Cerebellar cortex (tissue), 1 donor: ENCODE measurements at regions not wholly inside any gene's neighbourhood (a gene's known extent, or its start where the extent isn't known, plus 50 kb on each side); places are given as distances from the start of the nearest gene placed in this dataset.
"Not testable (repeated sequence)": the region's sequence is repeated elsewhere in the genome, so short reads cannot be mapped to it uniquely, and the experiment has no call there.

Experiments
- DNase-seq: peaks from one replicate; pipeline ENCODE4 v3.0.0-alpha.2; 2015; ENCODE audit warnings: low spot score

DNA sequence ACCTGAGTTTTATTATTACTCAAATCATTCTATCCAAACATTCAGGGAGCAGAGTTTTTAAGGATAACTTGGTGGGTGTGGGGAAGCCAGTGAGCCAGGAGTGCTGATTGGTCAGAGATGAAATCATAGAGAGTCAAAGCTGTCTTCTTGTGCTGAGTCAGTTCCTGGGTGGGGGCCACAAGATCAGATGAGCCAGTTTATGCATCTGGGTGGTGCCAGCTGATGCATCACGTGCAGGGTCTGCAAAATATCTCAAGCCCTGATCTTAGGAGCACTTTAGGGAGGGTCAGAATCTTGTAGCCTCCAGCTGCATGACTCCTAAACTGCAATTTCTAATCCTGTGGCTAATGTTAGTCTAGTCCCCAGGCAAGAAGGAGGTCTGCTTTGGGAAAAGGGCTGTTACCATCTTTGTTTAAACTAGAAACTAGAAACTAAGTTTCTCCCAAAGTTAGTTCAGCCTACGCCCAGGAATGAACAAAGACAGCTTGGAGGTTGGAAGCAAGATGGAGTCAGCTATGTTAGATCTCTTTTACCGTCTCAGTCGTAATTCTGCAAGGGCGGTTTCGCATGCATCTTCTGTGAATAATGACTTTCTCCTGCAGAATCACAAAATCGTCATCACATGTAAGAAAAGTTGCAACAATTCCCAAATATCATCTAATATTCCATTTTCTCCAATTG lies 97.5 kb downstream of the ZNF664 start:
- DNase-seq, result not testable (repeated sequence)

DNA sequence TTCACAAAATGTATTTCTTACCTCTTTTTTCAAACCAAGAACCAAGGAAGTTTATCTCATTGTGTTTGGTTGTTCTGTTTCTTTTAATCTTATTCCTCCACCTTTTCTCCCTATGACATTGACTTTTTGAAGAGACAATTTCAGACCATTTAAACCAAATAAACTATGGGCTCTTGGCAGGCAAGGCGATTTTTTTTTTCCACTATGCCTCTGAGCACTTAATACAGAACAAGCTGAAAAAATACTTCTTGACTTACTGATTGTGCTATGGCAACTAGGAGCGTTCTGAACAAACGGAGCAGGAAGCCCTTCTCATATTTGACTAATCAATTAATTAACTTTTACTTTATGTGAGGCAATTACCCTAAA lies 98.0 kb downstream of the ZNF664 start:
- no peak for DNase-seq

DNA sequence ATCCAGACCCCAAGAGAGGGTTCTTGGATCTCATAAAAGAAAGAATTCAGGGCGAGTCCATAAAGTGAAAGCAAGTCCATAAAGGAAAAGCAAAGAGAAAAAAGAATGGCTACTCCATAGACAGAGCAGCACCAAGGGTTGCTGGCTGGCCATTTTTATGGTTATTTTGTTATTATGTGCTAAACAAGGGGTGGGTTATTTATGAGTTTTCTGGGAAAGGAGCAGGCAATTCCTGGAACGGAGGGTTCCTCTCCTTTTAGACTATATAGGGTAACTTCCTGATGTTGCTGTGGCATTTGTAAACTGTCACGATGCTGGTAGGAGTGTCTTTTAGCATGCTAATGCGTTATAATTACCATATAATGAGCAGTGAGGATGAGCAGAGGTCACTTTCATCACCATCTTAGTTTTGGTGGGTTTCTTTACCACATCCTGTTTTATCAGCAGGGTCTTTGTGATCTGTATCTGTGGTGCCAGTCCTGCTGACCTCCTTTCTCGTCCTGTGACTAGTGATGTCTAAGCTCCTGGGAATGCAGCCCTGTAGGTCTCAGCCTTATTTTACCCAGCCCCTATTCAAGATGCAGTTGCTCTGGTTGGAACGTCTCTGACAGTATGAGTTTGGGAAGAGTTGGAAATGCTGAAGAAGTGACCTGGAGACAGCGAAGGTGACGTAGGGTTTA lies 100.5 kb downstream of the ZNF664 start:
- DNase-seq, result no peak

DNA sequence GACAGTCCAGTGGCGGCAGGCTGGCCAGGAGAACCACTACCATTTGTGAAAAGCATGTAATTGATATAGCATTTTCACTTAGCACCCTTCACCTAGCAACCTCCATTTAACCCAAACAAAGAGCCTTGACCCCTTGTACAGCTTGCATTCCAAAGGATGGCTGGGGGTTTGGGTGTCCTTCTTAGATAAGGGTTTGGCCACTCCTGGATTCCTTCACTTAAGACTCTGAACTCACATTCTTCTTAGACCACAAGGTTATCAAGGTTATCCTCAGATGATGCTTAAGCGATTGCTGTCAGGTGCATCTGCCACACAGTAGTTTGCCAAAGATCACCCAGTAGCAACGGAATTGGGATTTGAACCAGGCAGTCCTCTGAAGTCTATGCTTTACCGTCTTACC lies 102.8 kb downstream of the ZNF664 start:
- DNase-seq, result no peak

DNA sequence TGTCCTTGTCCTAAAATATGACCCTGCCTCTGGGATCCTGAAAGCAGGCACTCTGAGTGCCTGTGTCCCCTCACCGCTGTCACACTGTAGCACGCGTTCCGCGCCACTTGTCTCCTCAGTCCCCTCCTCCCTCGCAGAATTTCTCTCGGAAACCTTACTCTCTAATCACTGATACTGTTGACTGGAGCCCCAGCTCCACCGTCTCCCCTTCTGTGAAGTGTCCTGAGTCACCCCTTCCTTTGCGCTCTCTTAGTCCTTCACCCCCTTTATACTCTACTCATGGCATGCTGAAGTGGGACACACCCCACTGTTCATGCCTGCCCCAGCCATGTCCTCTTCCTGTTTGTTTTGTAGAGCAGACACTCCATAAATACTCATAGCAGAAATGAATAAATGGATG lies 104.7 kb downstream of the ZNF664 start:
- DNase-seq, result no peak

DNA sequence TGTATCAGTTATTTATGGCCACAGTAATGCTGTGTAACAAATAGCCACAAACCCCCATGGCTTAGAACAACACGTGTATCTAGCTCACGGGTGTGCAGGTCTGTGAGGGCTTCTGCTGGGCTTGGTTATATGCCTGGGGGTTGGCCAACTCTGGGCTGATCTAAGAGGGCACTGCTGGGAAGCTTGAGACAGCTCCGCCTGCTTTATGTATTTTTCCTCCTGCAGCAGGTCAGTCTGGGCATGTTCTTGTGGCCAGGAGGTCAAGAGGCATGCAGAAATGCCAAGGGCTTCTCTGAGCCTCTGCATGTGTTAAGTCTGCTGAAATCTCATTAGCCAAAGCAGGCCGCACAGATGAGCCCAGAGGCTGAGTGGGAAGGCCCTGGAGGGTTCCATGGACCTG lies 105.8 kb downstream of the ZNF664 start:
- DNase-seq, result no peak

DNA sequence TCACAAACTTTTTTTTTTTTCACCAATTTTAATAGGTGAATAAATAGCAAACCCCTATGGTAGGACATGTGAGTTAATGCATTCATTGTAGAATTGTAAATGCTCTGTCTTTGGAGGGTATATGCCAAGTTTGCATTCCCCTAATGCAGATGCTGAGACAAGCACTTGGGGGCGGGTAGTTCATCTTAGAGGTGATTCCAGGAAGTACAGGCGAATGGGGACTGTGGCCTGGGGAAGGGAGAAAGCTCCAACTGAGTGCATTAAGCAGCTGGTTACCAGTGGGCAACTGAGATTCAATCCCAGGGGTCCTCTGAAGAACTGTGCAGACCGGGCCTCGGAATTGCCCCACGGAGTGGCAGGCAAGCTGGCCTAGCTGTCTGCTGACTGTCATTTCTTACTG lies 107.6 kb downstream of the ZNF664 start:
- no peak for DNase-seq

DNA sequence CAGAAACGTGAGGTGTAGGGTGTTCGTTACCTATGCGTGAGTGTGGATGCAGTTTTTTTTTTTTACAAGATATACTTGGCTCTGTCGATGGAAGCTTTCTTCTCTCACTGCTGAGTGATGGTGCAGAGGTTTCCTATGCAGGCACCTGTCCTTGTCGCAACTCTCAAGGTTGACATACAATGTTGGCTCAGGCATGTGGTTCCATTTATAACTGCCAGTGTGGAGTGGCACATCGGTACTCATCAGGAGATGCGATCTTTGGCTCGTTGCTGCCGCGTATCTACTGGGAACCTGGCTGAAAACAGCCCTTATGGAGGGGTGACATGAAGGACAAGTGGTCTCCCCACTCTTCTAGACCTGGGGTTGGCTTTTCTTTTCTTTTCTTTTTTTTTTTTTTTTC lies 109.0 kb downstream of the ZNF664 start:
- DNase-seq, result no peak

DNA sequence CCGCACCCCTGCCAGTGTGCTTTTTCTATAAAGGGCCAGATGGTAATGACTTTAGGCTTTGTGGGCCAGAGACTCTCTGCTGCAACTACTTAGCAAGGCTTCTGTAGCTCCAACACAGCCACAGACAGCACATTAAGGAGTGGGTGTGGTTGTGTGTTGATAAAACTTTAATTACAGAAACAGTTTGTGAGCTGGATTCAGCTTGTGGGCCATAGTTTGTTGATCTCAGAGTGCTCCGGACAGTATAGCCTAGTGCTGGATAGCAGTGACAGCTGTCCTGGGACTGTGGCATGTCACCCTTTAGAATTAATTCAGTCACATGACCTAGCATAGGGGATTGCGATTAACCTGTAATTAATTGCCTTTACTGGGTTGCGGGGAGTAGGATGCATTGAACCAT lies 109.7 kb downstream of the ZNF664 start:
- DNase-seq, result no peak

DNA sequence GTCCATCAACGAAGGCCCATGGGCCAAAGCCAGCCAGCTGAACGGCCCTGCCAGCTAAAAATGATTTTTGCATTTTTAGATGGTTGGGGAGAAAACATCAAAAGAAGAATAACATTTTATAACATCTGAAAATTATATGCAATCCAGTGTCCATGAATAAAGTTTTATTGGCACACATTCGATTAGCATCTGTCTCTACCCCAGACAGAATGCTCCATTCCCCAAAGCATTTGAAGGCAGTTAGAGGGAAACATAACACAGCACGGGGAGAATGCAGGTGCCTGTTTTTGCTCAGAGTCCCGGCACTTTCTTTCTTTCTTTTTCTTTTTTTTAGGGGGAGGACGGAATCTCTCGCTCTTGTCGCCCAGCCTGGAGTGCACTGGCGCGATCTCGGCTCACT lies 110.7 kb downstream of the ZNF664 start:
- no peak for DNase-seq

DNA sequence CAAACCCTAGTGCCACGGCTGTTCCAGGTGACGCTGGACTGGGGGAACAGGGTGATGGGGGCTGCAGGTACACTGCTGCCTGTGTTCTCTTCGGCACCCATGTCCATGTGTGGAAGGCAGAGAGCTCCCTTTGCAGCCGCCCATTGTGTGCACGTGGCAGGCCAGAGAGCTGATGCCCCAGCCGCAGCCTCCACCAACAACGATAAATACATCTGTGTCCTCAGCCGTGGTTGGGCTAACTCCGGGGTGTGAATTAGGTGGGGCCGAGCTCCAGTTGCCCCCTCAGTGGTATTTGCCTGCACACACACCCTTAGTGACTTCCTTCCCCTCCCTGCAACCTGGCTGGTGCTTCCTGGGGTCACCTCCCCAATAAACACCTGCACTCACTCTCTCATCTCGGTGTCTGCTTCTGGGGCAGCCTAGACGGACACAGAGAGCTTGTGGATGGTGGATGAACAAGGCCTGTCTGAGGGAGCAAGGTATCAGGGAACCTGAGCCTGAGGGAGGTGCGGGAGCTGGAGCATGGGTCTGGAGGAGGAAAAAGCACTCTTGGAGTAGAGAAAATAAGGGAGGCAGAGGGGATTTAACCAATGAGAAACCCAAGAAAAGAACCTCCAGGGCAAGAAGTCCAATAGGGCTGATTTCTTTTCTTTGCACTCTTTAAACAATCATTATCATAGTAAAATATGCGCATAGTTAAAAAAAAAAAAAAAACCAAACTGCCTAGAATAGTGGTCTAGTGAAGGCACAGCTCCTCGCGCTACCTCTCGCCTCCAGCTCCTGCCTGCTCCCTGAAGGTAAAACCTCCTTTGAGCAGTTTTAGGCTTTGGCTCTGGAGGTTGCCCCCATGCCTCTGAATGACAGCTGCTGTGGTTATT lies 112.6 kb downstream of the ZNF664 start:
- no peak for DNase-seq

DNA sequence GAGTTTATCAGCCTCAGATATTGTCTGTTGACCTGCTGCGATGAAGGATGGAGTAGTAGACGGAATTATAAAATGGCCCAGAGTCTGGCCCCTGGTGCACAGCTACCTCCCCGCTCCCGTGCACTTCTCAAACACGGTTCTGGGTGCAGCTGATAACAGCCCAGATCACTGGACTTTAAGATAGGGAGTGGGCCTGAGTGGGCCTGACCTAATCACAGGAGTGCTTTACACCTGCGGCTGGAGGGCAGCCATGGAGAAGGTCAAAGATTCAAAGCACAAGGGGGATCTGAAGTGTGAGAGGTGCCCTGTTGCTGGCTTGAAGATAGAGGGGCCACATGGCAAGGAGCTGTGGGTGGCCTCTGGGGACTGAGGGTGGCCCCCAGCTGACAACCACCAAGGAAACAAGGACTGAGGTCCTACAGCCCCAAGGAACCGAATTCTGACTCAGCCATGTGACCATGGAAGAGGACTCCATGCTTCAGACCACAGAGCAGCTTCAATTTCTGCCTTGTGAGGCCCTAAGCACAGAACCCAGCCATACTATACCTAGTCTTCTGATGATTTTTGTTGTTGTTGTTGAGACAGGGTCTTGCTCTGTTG lies 113.4 kb downstream of the ZNF664 start:
- no peak for DNase-seq

DNA sequence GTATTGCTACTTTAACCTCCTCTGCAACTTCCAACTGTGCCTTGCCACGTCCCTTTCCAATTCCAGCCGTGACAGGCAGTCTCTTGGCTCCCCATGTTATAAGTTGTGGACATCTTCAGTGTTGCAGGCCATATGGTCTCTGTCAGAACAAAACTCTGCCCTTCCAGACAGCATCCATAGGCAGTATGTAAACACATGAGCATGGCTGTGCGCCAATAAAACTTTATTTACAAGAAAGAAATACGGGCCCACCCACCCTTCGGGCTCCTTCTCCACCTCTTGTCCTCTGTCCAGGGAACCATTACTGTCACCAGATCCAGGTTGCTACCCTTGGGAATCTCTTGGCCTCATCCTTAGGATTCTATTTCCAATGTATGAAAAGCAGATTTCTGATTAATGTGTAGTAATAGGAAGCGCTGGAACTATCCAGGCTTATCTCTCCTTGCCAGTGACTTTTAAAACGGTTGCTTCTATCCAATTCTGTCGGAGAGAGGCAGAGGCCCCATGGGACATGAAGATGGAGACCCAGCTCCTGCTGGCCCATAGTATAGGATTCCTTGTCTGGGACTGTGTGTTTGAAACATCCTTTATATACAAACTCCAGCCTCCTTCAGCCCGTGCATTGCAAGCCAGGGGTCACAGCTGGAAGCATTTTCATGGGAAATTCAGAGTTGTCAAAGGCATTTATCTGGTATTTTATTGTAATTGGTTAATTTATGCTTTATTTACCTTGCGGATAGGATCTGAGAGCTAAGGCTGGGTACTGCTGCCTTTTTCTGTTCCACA lies 114.4 kb downstream of the ZNF664 start:
- peak; percentile 6 for DNase-seq

DNA sequence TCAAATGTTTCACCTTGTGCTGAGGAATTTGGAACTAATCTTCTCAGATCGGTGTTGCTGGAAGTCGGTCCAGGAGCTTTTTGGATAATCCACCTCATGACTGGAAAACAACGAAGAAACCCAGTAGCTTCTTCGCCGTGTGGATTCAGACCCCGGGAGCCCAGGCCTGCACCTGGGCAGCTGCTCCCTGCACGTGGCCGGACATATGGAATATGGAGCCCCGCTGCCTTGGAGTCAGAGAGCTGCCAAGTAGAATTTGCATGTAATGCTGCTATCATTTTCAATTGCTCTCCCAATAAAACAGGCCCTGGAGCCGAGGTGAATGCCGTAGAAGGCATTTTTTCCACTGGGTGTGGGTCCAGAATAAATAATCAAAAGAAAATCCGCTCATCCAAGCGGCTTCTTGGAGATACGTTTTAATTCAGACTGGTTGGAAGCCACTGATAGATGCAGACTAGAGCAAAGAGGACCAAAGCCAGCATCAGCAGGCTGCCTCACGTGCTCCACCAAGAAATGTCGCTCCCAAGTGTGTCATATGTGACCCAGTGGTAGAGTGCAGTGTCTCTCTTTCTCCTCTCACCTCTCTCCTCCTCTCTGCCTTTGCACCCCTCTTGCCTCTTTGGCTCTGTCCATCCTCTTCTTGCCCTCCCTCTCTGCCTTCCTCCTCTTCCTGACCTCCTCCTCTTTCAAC lies 115.3 kb downstream of the ZNF664 start:
- peak; percentile 62 for DNase-seq

DNA sequence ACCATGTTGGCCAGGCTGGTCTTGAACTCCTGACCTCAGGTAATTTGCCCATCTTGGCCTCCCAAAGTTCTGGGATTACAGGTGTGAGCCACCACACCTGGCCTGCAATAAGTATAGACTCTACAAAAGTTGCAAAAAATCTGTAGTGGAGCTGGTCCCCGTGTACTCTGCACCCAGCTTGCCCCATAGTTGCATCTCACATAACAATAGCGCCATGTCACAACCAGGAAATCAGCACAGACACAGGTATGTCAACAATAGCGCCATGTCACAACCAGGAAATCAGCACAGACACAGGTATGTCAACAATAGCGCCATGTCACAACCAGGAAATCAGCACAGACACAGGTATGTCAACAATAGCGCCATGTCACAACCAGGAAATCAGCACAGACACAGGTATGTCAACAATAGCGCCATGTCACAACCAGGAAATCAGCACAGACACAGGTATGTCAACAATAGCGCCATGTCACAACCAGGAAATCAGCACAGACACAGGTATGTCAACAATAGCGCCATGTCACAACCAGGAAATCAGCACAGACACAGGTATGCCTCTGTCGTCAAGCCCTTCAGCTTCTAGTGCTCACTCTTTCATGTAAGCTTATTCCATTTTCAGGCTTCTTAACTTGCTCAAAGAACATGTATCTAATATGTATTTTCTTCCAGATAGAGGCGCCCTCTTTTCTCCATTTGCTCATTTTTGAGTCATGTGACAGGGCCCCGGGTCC lies 116.3 kb downstream of the ZNF664 start:
- not testable (repeated sequence) for DNase-seq

DNA sequence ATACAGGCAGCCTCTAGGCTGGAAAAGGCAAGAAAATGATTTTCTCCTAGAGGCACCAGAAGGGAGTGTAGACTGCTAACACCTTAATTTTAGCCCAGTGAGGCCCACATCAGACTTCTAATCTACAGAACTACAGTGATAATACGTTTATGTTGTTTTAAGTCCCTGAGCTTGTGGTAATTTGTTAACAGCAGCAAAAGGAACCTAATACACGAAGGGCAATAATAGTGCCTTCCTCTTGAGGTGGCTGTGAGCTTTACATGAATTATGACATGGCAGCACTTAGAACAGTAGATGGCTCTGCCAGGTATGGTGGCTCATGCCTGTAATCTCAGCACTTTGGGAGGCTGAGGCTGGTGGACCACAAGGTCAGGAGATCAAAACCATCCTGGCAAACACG lies 118.8 kb downstream of the ZNF664 start:
- no peak for DNase-seq

DNA sequence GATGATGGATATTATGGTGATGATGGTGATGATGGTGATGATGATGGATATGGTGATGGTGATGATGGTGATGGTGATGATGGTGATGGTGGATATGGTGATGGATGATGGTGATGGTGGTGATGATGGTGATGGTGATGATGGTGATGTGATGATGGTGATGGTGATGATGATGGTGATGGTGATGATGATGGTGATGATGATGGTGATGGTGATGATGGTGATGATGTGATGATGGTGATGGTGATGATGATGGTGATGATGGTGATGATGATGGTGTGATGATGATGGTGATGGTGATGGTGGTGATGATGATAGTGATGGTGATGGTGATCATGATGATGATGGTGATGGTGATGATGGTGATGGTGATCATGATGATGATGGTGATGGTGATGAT lies 119.5 kb downstream of the ZNF664 start:
- not testable (repeated sequence) for DNase-seq

DNA sequence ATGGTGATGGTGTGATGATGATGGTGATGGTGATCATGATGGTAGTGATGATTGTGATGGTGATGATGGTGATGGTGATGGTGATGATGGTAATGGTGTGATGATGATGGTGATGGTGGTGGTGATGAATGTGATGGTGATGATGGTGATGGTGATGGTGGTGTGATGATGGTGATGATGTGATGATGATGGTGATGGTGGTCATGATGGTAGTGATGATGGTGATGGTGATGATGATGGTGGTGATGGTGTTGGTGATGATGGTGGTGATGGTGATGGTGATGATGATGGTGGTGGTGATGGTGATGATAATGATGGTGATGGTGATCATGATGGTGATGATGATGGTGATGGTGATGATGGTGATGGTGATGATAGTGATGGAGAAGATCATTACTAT lies 120.3 kb downstream of the ZNF664 start:
- DNase-seq, result no peak

DNA sequence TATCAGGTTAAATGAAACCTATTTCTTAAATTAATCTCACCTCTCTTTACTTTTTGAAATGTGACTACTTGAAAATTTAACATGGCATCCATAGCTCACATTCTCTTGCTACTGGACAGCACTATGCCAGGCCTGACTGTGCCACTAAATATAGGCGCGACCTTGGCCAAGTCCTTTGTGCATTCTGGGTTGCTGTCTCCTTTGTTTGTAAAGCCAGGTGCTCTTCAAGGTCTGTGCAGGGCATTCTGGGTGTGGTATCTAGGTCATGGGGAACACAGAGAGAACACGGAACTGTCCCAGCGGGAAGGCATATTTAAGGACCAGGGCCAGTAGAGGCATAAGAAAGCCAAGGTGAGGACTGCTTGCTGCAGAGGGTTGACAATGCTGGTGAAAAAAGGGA lies 121.2 kb downstream of the ZNF664 start:
- no peak for DNase-seq

DNA sequence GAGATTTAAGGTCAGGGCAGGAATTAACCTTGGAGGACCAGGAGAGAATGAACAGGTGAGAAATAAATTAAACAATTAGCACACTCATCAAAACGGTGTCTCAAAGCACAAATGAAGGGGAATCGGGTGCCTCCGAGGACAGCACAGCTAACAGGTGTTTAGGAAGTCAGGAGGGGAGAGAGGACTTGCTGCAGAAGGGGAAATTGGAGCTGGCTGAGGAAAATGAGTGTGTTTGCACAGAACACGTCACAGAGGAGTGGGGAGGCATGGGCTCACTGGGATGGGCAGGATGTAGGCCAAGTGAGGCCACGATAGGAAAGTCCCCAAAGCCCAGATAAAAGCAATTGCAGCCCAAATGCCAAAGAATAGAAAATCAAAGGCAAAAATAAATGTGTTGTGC lies 121.7 kb downstream of the ZNF664 start:
- no peak for DNase-seq

DNA sequence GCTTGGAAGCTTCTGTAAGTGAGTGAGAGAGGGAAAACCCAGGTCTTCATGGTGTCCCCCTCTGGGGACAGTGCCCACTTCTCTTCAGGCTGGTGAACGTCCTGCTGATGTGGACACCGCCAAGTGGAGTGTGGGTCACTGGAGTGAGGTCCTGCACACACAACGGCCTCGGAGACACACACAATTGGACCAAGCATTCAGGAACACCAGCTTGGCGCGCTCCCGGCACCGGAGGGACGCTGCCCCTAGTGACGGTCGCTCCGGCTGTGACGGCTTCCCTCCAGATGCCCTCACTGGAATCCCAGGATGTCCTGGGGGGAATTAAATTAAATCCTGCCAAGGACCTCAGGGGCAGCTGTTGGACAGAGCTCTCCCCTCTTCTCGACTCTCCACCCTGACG lies 123.1 kb downstream of the ZNF664 start:
- no peak for DNase-seq
